Pancreas (tissue), 10 donors: ENCODE measurements at regions not wholly inside any gene's neighbourhood (a gene's known extent, or its start where the extent isn't known, plus 50 kb on each side); places are given as distances from the start of the nearest gene placed in this dataset.

ENCODE experiments used
- ATAC-seq, 4 donors: fragments of 200-7000 bp; cut with Tn5 transposase; one replicate each; pipeline versions ENCODE4 v1.8.0 to v1.9.1; 2020; ENCODE audit warnings: mild to moderate bottlenecking in 4 of 4, moderate library complexity in 4 of 4
- DNase-seq, 6 donors: peaks; one replicate each; pipeline ENCODE4 v3.0.0-alpha.2; 2020
- FAIRE-seq: peaks from 2 replicates; lab custom pipeline; 2012; peaks lifted over from hg19 to GRCh38; lab: Jason Lieb, UNC
- H3K27ac ChIP-seq, 4 donors: fragments of 200-600 bp; sonication (generic); 1 replicate in 3 of 4; 2 replicates in 1 of 4; pipeline versions ENCODE4 v1.5.0 to v1.8.0; 2020
- H3K27me3 ChIP-seq, 4 donors: fragments of 200-600 bp; one replicate each; pipeline ENCODE4 v1.8.0; 2021
- H3K36me3 ChIP-seq, 3 donors: fragments of 200-600 bp; sonication (generic) in 1 of 3; one replicate each; pipeline versions ENCODE4 v1.5.0 to v1.8.0; 2020 to 2021
- H3K4me1 ChIP-seq, 3 donors: fragments of 200-600 bp; one replicate each; pipeline ENCODE4 v1.8.0; 2021
- H3K4me3 ChIP-seq, 4 donors: fragments of 200-600 bp; sonication (generic) in 2 of 4; one replicate each; pipeline versions ENCODE4 v1.5.0 to v1.8.0; 2020 to 2021
- H3K9me3 ChIP-seq, 4 donors: fragments of 200-600 bp; one replicate each; pipeline ENCODE4 v1.8.0; 2021
- CTCF ChIP-seq, 4 donors: fragments of 200-600 bp; sonication (generic) in 3 of 4; IDR thresholded peaks; one replicate each; pipeline versions ENCODE4 v1.5.0 to v1.8.0; 2021; ENCODE audit warnings: antibody characterized with exemption in 4 of 4
- WGBS, 2 donors: extraction: QIAGEN DNeasy Blood & Tissue Kit; methylation state at CpG; one replicate each; pipeline ENCODE4 v1.1.7; 2013; 5-methylcytosine and 5-hydroxymethylcytosine counted together
- intact Hi-C, 3 donors: fragments of 100-400 bp; cut with DNase I; formaldehyde crosslinking; loops; one replicate each; pipeline versions ENCODE4 v1.11.1 to v1.14.2; 2022
- donor health status: healthy with polysubstance abuse.
- donor health status: DM: no; HTN: no; CAD: no; lungs with moderate emphysema.
- donor health status: DM: no; HTN: no; CAD: no.
- donor health status: control.
- donor health status: control.
- donor health status: Bipolar disorder and iron deficiency.
- donor health status: DM: yes; HTN: yes; CAD: no.
- donor health status: DM: no; HTN: no; CAD: no.
- donor health status: DM: no; HTN: no; CAD: no.
- donor health status: DM: yes; HTN: yes; CAD: no.

- TF ChIP-seq CTCF (IDR thresholded peaks at IDR 0.05) = no peak
- no peak for DNase-seq
- Histone ChIP-seq H3K36me3 (no peaks in the 10 kb centered on the region), H3K4me1 (no peaks in the 10 kb centered on the region), H3K4me3 (no peak overlapping the region), H3K27ac (no peak overlapping the region), H3K9me3 (no peaks in the 10 kb centered on the region), H3K27me3 (no peaks in the 10 kb centered on the region)
- WGBS, 2 donors = 68 to 82% methylated on average over 4 of the region's 4 CpGs
- intact Hi-C loops = no loop called here
- no peak for FAIRE-seq
- ATAC-seq = no peak
Measured at GRCh38 chr18:43994381-43994780, 686.3 kb upstream of the SETBP1 start.

- intact Hi-C loops = no loop called here
- H3K27ac ChIP-seq = no peak overlapping the region
- no peak for ATAC-seq
- FAIRE-seq = no peak
- no peaks in the 10 kb centered on the region for H3K9me3 ChIP-seq
- no peaks in the 10 kb centered on the region for H3K27me3 ChIP-seq
- H3K36me3 ChIP-seq = no peaks in the 10 kb centered on the region
- DNase-seq = no peak
- H3K4me3 ChIP-seq = no peak overlapping the region
- WGBS, 2 donors = 68 to 77% methylated on average over 2 of the region's 2 CpGs
- no peaks in the 10 kb centered on the region for H3K4me1 ChIP-seq
- TF ChIP-seq CTCF (IDR thresholded peaks at IDR 0.05) = no peak
Measured at GRCh38 chr18:44013871-44014270, 666.8 kb upstream of the SETBP1 start.

- H3K4me1 ChIP-seq = no peaks in the 10 kb centered on the region
- H3K4me3 ChIP-seq = no peak overlapping the region
- WGBS, 2 donors = 59 to 70% methylated on average over 1 of the region's 1 CpG
- TF ChIP-seq CTCF (IDR thresholded peaks at IDR 0.05) = no peak
- ATAC-seq = no peak
- H3K27me3 ChIP-seq = no peaks in the 10 kb centered on the region
- no peak overlapping the region for H3K27ac ChIP-seq
- no peak for DNase-seq
- H3K9me3 ChIP-seq = no peaks in the 10 kb centered on the region
- intact Hi-C loops = no loop called here
- no peaks in the 10 kb centered on the region for H3K36me3 ChIP-seq
- no peak for FAIRE-seq
Measured at GRCh38 chr18:44025421-44025820, 655.3 kb upstream of the SETBP1 start.

GRCh38 chr18:44028109-44028508, 652.6 kb upstream of the SETBP1 start:
- intact Hi-C loops = no loop called here
- no peak overlapping the region for H3K4me3 ChIP-seq
- H3K4me1 ChIP-seq = no peaks in the 10 kb centered on the region
- ATAC-seq = no peak
- H3K9me3 ChIP-seq = no peaks in the 10 kb centered on the region
- no peak for TF ChIP-seq CTCF (IDR thresholded peaks at IDR 0.05)
- no peak overlapping the region for H3K27ac ChIP-seq
- DNase-seq = no peak
- no peak for FAIRE-seq
- no peaks in the 10 kb centered on the region for H3K27me3 ChIP-seq
- 65 to 71% methylated on average over 1 of the region's 1 CpG for WGBS, 2 donors
- H3K36me3 ChIP-seq = no peaks in the 10 kb centered on the region

GRCh38 chr18:44031063-44031462, 649.6 kb upstream of the SETBP1 start:
- no peak for TF ChIP-seq CTCF (IDR thresholded peaks at IDR 0.05)
- Histone ChIP-seq H3K27me3 (no peaks in the 10 kb centered on the region), H3K4me1 (no peaks in the 10 kb centered on the region), H3K27ac (no peak overlapping the region), H3K4me3 (no peak overlapping the region), H3K36me3 (no peaks in the 10 kb centered on the region), H3K9me3 (no peaks in the 10 kb centered on the region)
- FAIRE-seq = no peak
- WGBS, 2 donors = 76 to 82% methylated on average over 2 of the region's 2 CpGs
- ATAC-seq = no peak
- DNase-seq = no peak
- intact Hi-C loops = no loop called here
